Nephron (organoid): ENCODE measurements at regions not wholly inside any gene's neighbourhood (a gene's known extent, or its start where the extent isn't known, plus 50 kb on each side); places are given as distances from the start of the nearest gene placed in this dataset.

Experiments used
- H3K27ac Mint-ChIP-seq, 3 experiments: 2 replicates each; pipeline ENCODE4 v1.8.0; 2020; ENCODE audit warnings: mixed read lengths in 3 of 3, mild to moderate bottlenecking in 2 of 3, moderate library complexity in 1 of 3
- H3K27me3 Mint-ChIP-seq: 2 replicates; pipeline ENCODE4 v1.8.0; 2021; ENCODE audit warnings: low read depth, mild to moderate bottlenecking, moderate library complexity, mixed read lengths
- H3K36me3 Mint-ChIP-seq: 2 replicates; pipeline ENCODE4 v1.8.0; 2020; ENCODE audit warnings: low read depth, mixed read lengths
- H3K4me1 Mint-ChIP-seq: 2 replicates; pipeline ENCODE4 v1.8.0; 2020; ENCODE audit warnings: mixed read lengths
- H3K4me3 Mint-ChIP-seq, 3 experiments: 2 replicates each; pipeline ENCODE4 v1.8.0; 2020; ENCODE audit warnings: mild to moderate bottlenecking in 3 of 3, mixed read lengths in 3 of 3, moderate library complexity in 2 of 3
- H3K9me3 Mint-ChIP-seq: 2 replicates; pipeline ENCODE4 v1.8.0; 2020; ENCODE audit warnings: mixed read lengths
- TF ChIP-seq, protein P1 (sequence below), 3 experiments: fragments of 200-600 bp; sonication (generic); IDR thresholded peaks; one replicate each; pipeline ENCODE4 v1.5.0; 2021; ENCODE audit warnings: antibody characterized with exemption in 3 of 3; ENCODE audit not compliant: unreplicated experiment in 3 of 3

GRCh38 chr2:14270036-14270582 lies 362.4 kb upstream of the LRATD1 start:
- Mint-ChIP-seq H3K36me3 (peaks cover 4% of the 10 kb centered on the region), H3K4me1 (no peaks in the 10 kb centered on the region)

GRCh38 chr2:14272396-14273075 lies 360.0 kb upstream of the LRATD1 start:
- Mint-ChIP-seq H3K27ac (no peak overlapping the region), H3K27me3 (no peaks in the 10 kb centered on the region)
- TF ChIP-seq, protein P1, sequence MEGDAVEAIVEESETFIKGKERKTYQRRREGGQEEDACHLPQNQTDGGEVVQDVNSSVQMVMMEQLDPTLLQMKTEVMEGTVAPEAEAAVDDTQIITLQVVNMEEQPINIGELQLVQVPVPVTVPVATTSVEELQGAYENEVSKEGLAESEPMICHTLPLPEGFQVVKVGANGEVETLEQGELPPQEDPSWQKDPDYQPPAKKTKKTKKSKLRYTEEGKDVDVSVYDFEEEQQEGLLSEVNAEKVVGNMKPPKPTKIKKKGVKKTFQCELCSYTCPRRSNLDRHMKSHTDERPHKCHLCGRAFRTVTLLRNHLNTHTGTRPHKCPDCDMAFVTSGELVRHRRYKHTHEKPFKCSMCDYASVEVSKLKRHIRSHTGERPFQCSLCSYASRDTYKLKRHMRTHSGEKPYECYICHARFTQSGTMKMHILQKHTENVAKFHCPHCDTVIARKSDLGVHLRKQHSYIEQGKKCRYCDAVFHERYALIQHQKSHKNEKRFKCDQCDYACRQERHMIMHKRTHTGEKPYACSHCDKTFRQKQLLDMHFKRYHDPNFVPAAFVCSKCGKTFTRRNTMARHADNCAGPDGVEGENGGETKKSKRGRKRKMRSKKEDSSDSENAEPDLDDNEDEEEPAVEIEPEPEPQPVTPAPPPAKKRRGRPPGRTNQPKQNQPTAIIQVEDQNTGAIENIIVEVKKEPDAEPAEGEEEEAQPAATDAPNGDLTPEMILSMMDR (IDR thresholded peaks at IDR 0.05; ENCODE audit: unreplicated experiment in 3 of 3), result no peak

More at GRCh38 chr2:14270036-14270582, 362.4 kb upstream of the LRATD1 start:
- Mint-ChIP-seq H3K4me3 (no peak overlapping the region), H3K27ac (no peak overlapping the region), H3K27me3 (no peaks in the 10 kb centered on the region), H3K9me3 (peaks cover 10% of the 10 kb centered on the region)
- TF ChIP-seq, protein P1 (IDR thresholded peaks at IDR 0.05; ENCODE audit: unreplicated experiment in 3 of 3), result no peak

GRCh38 chr2:14273650-14274049 lies 358.9 kb upstream of the LRATD1 start:
- no peaks in the 10 kb centered on the region for H3K27me3 Mint-ChIP-seq

More at GRCh38 chr2:14272396-14273075, 360.0 kb upstream of the LRATD1 start:
- Mint-ChIP-seq H3K4me1 (no peaks in the 10 kb centered on the region), H3K4me3 (no peak overlapping the region), H3K36me3 (peaks cover 4% of the 10 kb centered on the region), H3K9me3 (peaks cover 7% of the 10 kb centered on the region)

GRCh38 chr2:14284244-14284643 lies 348.3 kb upstream of the LRATD1 start:
- H3K27ac Mint-ChIP-seq, result no peak overlapping the region
- TF ChIP-seq, protein P1 (IDR thresholded peaks at IDR 0.05; ENCODE audit: unreplicated experiment in 3 of 3), result no peak
- no peaks in the 10 kb centered on the region for H3K9me3 Mint-ChIP-seq
- no peak overlapping the region for H3K4me3 Mint-ChIP-seq
- no peaks in the 10 kb centered on the region for H3K27me3 Mint-ChIP-seq
- no peaks in the 10 kb centered on the region for H3K4me1 Mint-ChIP-seq
- H3K36me3 Mint-ChIP-seq, result no peaks in the 10 kb centered on the region

More at GRCh38 chr2:14273650-14274049, 358.9 kb upstream of the LRATD1 start:
- H3K36me3 Mint-ChIP-seq, result peaks cover 4% of the 10 kb centered on the region
- no peaks in the 10 kb centered on the region for H3K4me1 Mint-ChIP-seq
- TF ChIP-seq, protein P1 (IDR thresholded peaks at IDR 0.05; ENCODE audit: unreplicated experiment in 3 of 3), result no peak
- H3K27ac Mint-ChIP-seq, result no peak overlapping the region
- peaks cover 13% of the 10 kb centered on the region for H3K9me3 Mint-ChIP-seq
- H3K4me3 Mint-ChIP-seq, result no peak overlapping the region

GRCh38 chr2:14285812-14286211 lies 346.7 kb upstream of the LRATD1 start:
- TF ChIP-seq, protein P1 (IDR thresholded peaks at IDR 0.05; ENCODE audit: unreplicated experiment in 3 of 3), result no peak
- no peaks in the 10 kb centered on the region for H3K27me3 Mint-ChIP-seq
- H3K4me1 Mint-ChIP-seq, result no peaks in the 10 kb centered on the region
- H3K4me3 Mint-ChIP-seq, result no peak overlapping the region
- no peaks in the 10 kb centered on the region for H3K9me3 Mint-ChIP-seq
- no peaks in the 10 kb centered on the region for H3K36me3 Mint-ChIP-seq
- no peak overlapping the region for H3K27ac Mint-ChIP-seq

DNA sequence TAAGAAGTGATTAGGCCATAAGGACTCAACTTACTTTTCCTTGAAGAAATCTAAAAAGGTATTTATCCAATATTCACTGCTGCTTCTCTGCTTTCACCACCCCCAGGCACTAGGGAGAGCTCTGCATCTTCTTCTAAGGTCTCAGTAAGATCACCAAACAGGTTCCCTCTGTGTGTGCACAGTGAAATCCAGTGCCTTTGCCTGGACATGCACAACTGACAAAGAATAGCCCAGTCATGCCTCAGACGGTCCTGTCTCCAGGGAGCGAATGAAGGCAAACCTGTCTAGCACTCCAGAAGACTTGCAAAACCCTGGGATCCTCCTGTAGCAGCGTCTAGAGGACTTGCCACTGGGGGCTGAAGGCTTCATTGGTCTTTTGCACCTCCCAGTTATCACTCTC lies 344.5 kb upstream of the LRATD1 start:
- H3K9me3 Mint-ChIP-seq, result no peaks in the 10 kb centered on the region
- no peak overlapping the region for H3K4me3 Mint-ChIP-seq
- H3K4me1 Mint-ChIP-seq, result peaks cover 2% of the 10 kb centered on the region

More for the DNA sequence above, 344.5 kb upstream of the LRATD1 start:
- Mint-ChIP-seq H3K27ac (no peak overlapping the region), H3K27me3 (peaks cover 3% of the 10 kb centered on the region), H3K36me3 (no peaks in the 10 kb centered on the region)
- TF ChIP-seq, protein P1 (IDR thresholded peaks at IDR 0.05; ENCODE audit: unreplicated experiment in 3 of 3), result no peak
